ENCODE measurements at regions not wholly inside any gene's neighbourhood (a gene's known extent, or its start where the extent isn't known, plus 50 kb on each side); places are given as distances from the start of the nearest gene placed in this dataset.

DNA sequence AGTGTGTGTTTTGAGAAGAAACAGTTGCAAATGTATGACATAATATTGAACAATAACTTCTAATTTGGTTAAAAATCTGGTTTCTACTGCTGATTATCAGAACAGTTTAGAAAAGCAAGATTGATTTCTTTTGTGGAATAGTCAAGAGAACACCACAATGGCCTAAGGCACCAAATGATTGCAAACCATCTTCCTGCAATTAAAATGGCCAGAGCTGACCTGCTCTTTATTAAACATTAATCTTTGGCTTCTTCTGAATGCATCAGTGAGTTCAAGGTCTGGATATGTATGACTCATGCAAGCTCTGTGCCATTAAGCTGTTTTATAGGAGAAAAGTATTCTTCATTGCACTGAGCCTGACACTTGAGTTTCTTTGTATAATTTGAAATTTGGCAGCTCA lies 107.8 kb upstream of the PDHA2 start:
- peaks cover 12% of the 10 kb centered on the region for H3K4me1 ChIP-seq (ENCODE audit: control insufficient read depth, insufficient read depth, low read length)
- no peaks in the 10 kb centered on the region for H3K27me3 ChIP-seq (ENCODE audit: control insufficient read depth, insufficient read depth, low read length)
- no peaks in the 10 kb centered on the region for H3K36me3 ChIP-seq (ENCODE audit: control insufficient read depth, insufficient read depth, low read length)
- H3K9ac ChIP-seq (ENCODE audit: low read depth, low read length): no peak overlapping the region
- no peaks in the 10 kb centered on the region for H3K9me3 ChIP-seq (ENCODE audit: control insufficient read depth, insufficient read depth, low read length)
- H3K27ac ChIP-seq (ENCODE audit: low read depth, low read length): no peak overlapping the region
- no peak overlapping the region for H3K4me3 ChIP-seq (ENCODE audit: low read depth, low read length)

DNA sequence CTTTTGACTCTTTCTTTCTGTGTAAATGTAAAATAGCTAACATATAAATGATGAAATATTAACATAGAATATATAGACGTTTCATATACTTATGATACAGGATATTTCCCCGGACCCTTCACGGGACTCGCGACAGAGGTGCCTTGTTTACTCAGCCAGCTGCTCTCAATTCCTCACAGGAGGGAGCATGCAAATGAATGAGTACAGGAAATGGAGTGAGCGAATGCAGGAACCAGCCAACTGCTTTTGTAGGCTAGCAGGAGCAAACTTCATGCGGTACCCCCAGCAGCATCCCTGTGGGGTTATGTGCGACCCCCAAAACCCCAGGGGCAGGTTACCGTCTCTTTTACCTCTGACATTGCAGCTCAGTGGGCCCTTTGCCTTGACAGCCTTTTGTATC lies 110.3 kb upstream of the PDHA2 start:
- no peaks in the 10 kb centered on the region for H3K9me3 ChIP-seq (ENCODE audit: control insufficient read depth, insufficient read depth, low read length)
- H3K27ac ChIP-seq (ENCODE audit: low read depth, low read length): no peak overlapping the region
- H3K4me3 ChIP-seq (ENCODE audit: low read depth, low read length): peak overlapping the region; percentile 28; the same call in 1 of the 2 replicates
- no peak overlapping the region for H3K9ac ChIP-seq (ENCODE audit: low read depth, low read length)
- H3K27me3 ChIP-seq (ENCODE audit: control insufficient read depth, insufficient read depth, low read length): no peaks in the 10 kb centered on the region
- H3K4me1 ChIP-seq (ENCODE audit: control insufficient read depth, insufficient read depth, low read length): peaks cover 12% of the 10 kb centered on the region
- H3K36me3 ChIP-seq (ENCODE audit: control insufficient read depth, insufficient read depth, low read length): no peaks in the 10 kb centered on the region

DNA sequence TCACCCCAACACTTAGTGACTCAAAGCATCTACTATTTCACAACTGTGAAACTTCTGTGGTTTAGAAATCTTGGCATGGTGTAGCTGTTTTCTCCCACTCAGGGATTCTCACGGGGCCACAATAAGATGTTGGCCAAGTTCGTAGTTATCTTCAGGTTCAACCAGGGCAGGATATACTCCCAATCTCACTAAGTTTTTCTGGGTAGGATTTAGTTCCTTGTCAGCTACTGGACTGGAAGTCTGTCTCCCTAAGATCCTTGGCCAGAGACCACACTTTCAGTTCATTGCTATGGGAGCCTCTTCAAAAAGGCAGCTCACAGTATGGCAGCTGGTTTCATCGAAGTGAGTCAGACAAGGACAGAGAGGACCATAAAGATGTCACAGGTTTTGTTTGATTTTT lies 111.7 kb upstream of the PDHA2 start:
- Histone ChIP-seq H3K9me3 (ENCODE audit: control insufficient read depth, insufficient read depth, low read length) (no peaks in the 10 kb centered on the region), H3K4me1 (ENCODE audit: control insufficient read depth, insufficient read depth, low read length) (peaks cover 12% of the 10 kb centered on the region), H3K27ac (ENCODE audit: low read depth, low read length) (no peak overlapping the region), H3K9ac (ENCODE audit: low read depth, low read length) (no peak overlapping the region), H3K27me3 (ENCODE audit: control insufficient read depth, insufficient read depth, low read length) (no peaks in the 10 kb centered on the region), H3K4me3 (ENCODE audit: low read depth, low read length) (no peak overlapping the region), H3K36me3 (ENCODE audit: control insufficient read depth, insufficient read depth, low read length) (no peaks in the 10 kb centered on the region)

DNA sequence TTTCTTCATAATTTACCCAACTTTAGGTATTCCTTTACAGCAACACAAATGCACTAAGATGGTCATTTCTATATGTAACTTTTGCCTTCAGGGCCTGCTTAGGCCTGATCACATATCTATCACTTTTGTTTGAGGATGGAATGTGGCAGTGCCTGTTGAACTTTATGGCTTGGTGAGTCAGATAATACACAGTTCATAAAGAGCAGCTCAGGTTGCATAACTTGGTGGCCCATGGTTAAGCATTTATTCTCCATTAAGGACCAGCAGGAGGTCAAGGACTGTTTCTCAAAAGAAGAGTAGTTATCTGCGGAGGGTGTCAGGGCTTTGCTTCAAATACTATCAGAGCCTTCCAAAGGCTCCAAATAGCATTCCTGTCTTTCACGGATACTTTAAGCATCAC lies 124.1 kb upstream of the PDHA2 start:
- Histone ChIP-seq H3K9me3 (ENCODE audit: control insufficient read depth, insufficient read depth, low read length) (no peaks in the 10 kb centered on the region), H3K36me3 (ENCODE audit: control insufficient read depth, insufficient read depth, low read length) (no peaks in the 10 kb centered on the region), H3K4me1 (ENCODE audit: control insufficient read depth, insufficient read depth, low read length) (no peaks in the 10 kb centered on the region), H3K9ac (ENCODE audit: low read depth, low read length) (no peak overlapping the region), H3K27ac (ENCODE audit: low read depth, low read length) (no peak overlapping the region), H3K27me3 (ENCODE audit: control insufficient read depth, insufficient read depth, low read length) (no peaks in the 10 kb centered on the region), H3K4me3 (ENCODE audit: low read depth, low read length) (no peak overlapping the region)

DNA sequence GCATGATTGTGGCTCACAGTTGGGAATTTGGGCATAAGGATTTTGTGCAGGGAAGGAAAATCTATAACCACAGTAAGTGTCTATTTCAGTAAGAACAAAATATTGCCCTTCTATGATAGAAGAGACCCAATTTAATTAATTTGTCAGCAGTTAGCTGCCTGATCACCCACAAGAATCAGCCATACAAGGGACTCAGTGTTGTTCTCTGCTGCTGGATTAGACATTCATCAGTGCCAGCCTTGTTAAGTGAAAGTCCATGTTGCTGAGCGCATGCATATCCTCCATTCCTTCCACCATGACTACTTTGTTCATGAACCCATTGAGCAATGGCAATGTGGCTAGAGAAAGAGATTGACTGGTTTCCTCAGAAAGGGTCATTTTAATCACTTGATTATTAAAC lies 125.3 kb upstream of the PDHA2 start:
- H3K27me3 ChIP-seq (ENCODE audit: control insufficient read depth, insufficient read depth, low read length): no peaks in the 10 kb centered on the region
- no peaks in the 10 kb centered on the region for H3K9me3 ChIP-seq (ENCODE audit: control insufficient read depth, insufficient read depth, low read length)
- no peak overlapping the region for H3K27ac ChIP-seq (ENCODE audit: low read depth, low read length)
- H3K36me3 ChIP-seq (ENCODE audit: control insufficient read depth, insufficient read depth, low read length): no peaks in the 10 kb centered on the region
- no peak overlapping the region for H3K4me3 ChIP-seq (ENCODE audit: low read depth, low read length)
- H3K9ac ChIP-seq (ENCODE audit: low read depth, low read length): no peak overlapping the region
- no peaks in the 10 kb centered on the region for H3K4me1 ChIP-seq (ENCODE audit: control insufficient read depth, insufficient read depth, low read length)

DNA sequence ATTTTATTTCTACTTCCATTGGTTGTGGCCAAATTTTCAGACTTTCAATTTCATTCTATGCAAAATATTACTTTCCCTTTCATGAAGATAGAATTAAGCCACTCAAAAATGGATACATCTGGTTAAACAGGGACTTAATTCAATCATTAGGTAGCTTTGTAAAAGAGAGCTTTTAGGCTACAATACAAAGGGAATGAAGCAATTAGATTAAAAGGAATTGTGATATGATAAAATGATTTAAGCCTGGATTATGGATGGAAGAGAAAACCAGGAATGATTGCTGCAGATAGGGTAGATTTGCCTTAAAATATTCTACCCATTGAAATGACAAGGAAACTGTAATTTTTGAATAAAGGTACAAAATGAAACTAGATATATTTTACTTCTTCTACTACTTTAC lies 134.6 kb upstream of the PDHA2 start:
- H3K4me1 ChIP-seq (ENCODE audit: control insufficient read depth, insufficient read depth, low read length): peaks cover 11% of the 10 kb centered on the region; the same call in 1 of the 2 replicates
- peaks cover 5% of the 10 kb centered on the region; the same call in 1 of the 2 replicates for H3K9me3 ChIP-seq (ENCODE audit: control insufficient read depth, insufficient read depth, low read length)
- H3K27ac ChIP-seq (ENCODE audit: low read depth, low read length): no peak overlapping the region
- H3K36me3 ChIP-seq (ENCODE audit: control insufficient read depth, insufficient read depth, low read length): no peaks in the 10 kb centered on the region
- no peaks in the 10 kb centered on the region for H3K27me3 ChIP-seq (ENCODE audit: control insufficient read depth, insufficient read depth, low read length)
- no peak overlapping the region for H3K9ac ChIP-seq (ENCODE audit: low read depth, low read length)
- no peak overlapping the region for H3K4me3 ChIP-seq (ENCODE audit: low read depth, low read length)

DNA sequence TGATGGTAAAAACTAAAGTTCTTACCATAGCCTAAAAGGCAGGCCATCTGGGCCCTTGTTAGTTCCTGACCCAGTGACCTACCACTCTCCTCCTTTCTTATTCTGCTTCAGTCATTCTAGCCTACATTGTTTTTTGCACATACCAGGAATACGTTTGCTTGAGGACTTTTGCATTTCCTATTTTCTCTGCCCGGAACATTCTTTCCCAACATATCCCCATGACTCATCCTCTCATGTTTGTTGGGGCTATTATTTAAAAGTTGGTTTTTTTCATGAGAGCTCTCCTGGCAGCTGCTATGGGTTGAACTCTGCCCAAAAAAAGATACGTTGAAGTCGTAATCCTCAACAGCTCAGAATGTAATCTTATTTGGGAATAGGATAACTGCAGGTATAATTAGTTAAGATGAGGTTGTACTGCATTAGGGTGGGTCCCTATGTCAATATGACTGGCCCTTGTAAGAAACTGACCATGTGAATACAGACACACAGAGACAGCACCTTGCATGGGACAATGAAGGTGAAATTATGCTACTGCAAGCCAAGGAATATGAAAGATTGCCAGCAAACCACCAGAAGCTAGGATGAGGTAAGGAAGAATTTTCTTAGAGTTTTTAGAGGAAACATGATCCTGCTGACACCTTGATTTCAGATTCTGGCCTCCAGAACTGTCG lies 138.3 kb upstream of the PDHA2 start:
- no peak overlapping the region for H3K9ac ChIP-seq (ENCODE audit: low read depth, low read length)

DNA sequence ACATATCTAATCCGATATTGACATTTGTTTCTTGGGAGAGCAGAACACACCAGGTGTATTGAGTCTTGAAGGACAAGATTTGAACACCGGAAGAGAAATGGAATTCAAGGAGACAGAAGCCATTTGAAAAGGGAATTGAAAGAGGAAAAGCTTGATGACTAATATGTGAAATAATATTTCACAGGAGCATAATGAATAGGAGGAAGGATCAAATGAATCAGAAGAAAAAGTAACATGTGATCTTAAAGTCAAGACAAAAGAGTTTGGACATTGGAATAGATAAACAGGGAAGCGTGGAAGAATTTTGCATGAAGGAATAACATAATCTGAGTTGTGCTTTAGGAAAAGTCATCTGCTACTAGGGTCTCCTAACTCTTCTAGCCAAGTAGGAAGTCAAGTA lies 145.5 kb upstream of the PDHA2 start:
- Histone ChIP-seq H3K4me3 (ENCODE audit: low read depth, low read length) (no peak overlapping the region), H3K9me3 (ENCODE audit: control insufficient read depth, insufficient read depth, low read length) (peaks cover 5% of the 10 kb centered on the region; the same call in 1 of the 2 replicates), H3K27ac (ENCODE audit: low read depth, low read length) (no peak overlapping the region), H3K27me3 (ENCODE audit: control insufficient read depth, insufficient read depth, low read length) (no peaks in the 10 kb centered on the region), H3K4me1 (ENCODE audit: control insufficient read depth, insufficient read depth, low read length) (no peaks in the 10 kb centered on the region), H3K9ac (ENCODE audit: low read depth, low read length) (no peak overlapping the region), H3K36me3 (ENCODE audit: control insufficient read depth, insufficient read depth, low read length) (no peaks in the 10 kb centered on the region)

More for the DNA sequence above, 138.3 kb upstream of the PDHA2 start:
- H3K27me3 ChIP-seq (ENCODE audit: control insufficient read depth, insufficient read depth, low read length): no peaks in the 10 kb centered on the region
- H3K27ac ChIP-seq (ENCODE audit: low read depth, low read length): peak overlapping the region; percentile 47
- H3K9me3 ChIP-seq (ENCODE audit: control insufficient read depth, insufficient read depth, low read length): peaks cover 5% of the 10 kb centered on the region; the same call in 1 of the 2 replicates
- H3K36me3 ChIP-seq (ENCODE audit: control insufficient read depth, insufficient read depth, low read length): no peaks in the 10 kb centered on the region
- no peak overlapping the region for H3K4me3 ChIP-seq (ENCODE audit: low read depth, low read length)
- peaks cover 11% of the 10 kb centered on the region; the same call in 1 of the 2 replicates for H3K4me1 ChIP-seq (ENCODE audit: control insufficient read depth, insufficient read depth, low read length)

DNA sequence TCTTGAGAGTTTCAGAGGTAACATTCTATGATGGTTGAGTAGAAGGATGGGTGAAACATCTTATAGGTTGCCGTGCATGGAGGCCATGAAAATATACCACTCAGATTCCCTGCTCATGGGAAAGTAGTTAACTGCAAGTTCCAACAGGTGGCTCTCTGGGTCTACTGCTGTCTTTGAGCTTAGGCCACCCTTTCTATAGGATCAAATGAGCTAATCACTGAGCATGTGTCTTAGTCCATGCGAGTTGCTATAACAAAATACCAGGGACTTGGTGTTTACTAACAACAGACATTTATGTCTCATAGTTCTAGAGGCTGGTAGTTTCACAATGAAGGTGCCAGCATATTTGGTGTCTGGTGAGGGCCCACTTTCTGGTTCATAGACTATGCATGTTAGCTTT lies 144.8 kb upstream of the UNC5C start:
- Histone ChIP-seq H3K36me3 (ENCODE audit: control insufficient read depth, insufficient read depth, low read length) (no peaks in the 10 kb centered on the region), H3K4me1 (ENCODE audit: control insufficient read depth, insufficient read depth, low read length) (no peaks in the 10 kb centered on the region)

DNA sequence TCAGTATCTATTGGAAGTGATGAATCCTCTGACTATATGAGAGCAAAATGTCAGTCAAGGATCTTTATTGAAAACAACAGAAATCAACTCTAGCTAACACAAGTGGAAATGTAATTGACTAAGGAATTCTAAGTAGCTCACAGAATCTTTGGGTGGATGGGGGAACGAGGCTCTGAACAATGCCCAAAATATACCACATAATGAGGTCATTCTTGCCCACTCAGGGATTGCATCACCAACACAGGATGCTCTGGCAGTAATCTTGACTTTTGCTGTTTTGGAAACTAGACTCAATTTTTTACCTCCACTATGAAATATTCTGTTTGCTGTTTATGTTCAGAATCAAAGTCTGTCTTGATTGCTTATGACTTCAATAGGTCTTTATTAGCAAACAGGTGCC lies 127.4 kb upstream of the UNC5C start:
- Histone ChIP-seq H3K9ac (ENCODE audit: low read depth, low read length) (no peak overlapping the region), H3K36me3 (ENCODE audit: control insufficient read depth, insufficient read depth, low read length) (no peaks in the 10 kb centered on the region), H3K27me3 (ENCODE audit: control insufficient read depth, insufficient read depth, low read length) (no peaks in the 10 kb centered on the region), H3K27ac (ENCODE audit: low read depth, low read length) (no peak overlapping the region), H3K9me3 (ENCODE audit: control insufficient read depth, insufficient read depth, low read length) (no peaks in the 10 kb centered on the region), H3K4me1 (ENCODE audit: control insufficient read depth, insufficient read depth, low read length) (0 out of 2 replicates have a peak, but pooled peaks cover 4% of the 10 kb centered on the region), H3K4me3 (ENCODE audit: low read depth, low read length) (no peak overlapping the region)

More for the DNA sequence above, 144.8 kb upstream of the UNC5C start:
- Histone ChIP-seq H3K4me3 (ENCODE audit: low read depth, low read length) (no peak overlapping the region), H3K9me3 (ENCODE audit: control insufficient read depth, insufficient read depth, low read length) (peaks cover 5% of the 10 kb centered on the region; the same call in 1 of the 2 replicates), H3K27me3 (ENCODE audit: control insufficient read depth, insufficient read depth, low read length) (no peaks in the 10 kb centered on the region), H3K9ac (ENCODE audit: low read depth, low read length) (no peak overlapping the region), H3K27ac (ENCODE audit: low read depth, low read length) (no peak overlapping the region)

DNA sequence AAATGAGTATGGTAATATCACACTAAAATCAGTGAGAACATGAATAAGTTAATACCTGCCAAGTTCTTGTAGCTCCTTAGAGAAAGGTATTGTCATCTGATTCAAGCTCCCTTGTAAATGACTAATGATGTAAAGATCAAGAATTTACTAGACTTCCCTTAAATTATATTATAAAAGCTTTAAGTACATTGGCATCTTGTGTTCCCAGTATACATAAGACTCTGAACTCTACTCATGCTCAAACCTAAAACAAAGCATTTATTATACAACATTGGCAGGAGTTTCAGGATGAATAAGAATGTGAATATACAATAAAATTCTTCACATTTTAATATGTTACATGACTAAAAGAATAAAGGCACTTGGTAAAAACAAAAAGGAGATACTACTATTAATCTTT lies 126.8 kb upstream of the UNC5C start:
- Histone ChIP-seq H3K4me3 (ENCODE audit: low read depth, low read length) (no peak overlapping the region), H3K36me3 (ENCODE audit: control insufficient read depth, insufficient read depth, low read length) (no peaks in the 10 kb centered on the region), H3K9me3 (ENCODE audit: control insufficient read depth, insufficient read depth, low read length) (no peaks in the 10 kb centered on the region), H3K27me3 (ENCODE audit: control insufficient read depth, insufficient read depth, low read length) (no peaks in the 10 kb centered on the region), H3K9ac (ENCODE audit: low read depth, low read length) (no peak overlapping the region), H3K27ac (ENCODE audit: low read depth, low read length) (no peak overlapping the region), H3K4me1 (ENCODE audit: control insufficient read depth, insufficient read depth, low read length) (no peaks in the 10 kb centered on the region)

All from HUES48 (cell line).